ENCODE measurements at regions not wholly inside any gene's neighbourhood (a gene's known extent, or its start where the extent isn't known, plus 50 kb on each side); places are given as distances from the start of the nearest gene placed in this dataset.

GRCh38 chr2:235360446-235360845 is 133.4 kb upstream of the AGAP1 start:
- no peak overlapping the region for H3K4me3 ChIP-seq (replicated peaks in 1 of 2; ENCODE audit: low read depth in 2 of 2, low read length in 2 of 2)
- DNase-seq (ENCODE audit: low read depth in 2 of 2), result no peak
- no peak for TF ChIP-seq CTCF (IDR thresholded peaks at IDR 0.05; ENCODE audit: low read depth, low read length)

GRCh38 chr2:235365743-235366142 is 128.1 kb upstream of the AGAP1 start:
- TF ChIP-seq CTCF (IDR thresholded peaks at IDR 0.05; ENCODE audit: low read depth, low read length), result no peak
- DNase-seq (ENCODE audit: low read depth in 2 of 2), result no peak
- no peak overlapping the region for H3K4me3 ChIP-seq (replicated peaks in 1 of 2; ENCODE audit: low read depth in 2 of 2, low read length in 2 of 2)

DNA sequence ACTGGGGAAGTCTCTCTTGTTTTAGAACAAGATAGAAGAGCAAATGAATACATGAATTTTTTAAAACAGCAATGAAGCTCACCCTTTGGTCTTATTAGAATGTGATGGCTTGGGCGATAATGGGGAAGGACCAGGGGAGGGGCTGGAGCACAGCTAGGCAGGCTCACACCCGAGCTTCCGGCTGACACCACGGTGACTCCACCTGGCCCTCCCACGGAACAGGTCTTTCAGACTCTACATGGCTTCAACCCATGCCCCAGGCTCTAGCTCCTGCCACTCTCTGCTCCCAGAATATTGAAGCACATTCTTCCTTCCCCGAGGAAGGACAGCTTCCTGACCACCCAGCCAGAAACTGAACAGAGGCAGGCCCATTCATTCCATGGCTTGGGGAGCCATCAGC is 127.5 kb upstream of the AGAP1 start:
- no peak for DNase-seq (ENCODE audit: low read depth in 2 of 2)
- TF ChIP-seq CTCF (IDR thresholded peaks at IDR 0.05; ENCODE audit: low read depth, low read length), result no peak
- H3K4me3 ChIP-seq (replicated peaks in 1 of 2; ENCODE audit: low read depth in 2 of 2, low read length in 2 of 2), result no peak overlapping the region

DNA sequence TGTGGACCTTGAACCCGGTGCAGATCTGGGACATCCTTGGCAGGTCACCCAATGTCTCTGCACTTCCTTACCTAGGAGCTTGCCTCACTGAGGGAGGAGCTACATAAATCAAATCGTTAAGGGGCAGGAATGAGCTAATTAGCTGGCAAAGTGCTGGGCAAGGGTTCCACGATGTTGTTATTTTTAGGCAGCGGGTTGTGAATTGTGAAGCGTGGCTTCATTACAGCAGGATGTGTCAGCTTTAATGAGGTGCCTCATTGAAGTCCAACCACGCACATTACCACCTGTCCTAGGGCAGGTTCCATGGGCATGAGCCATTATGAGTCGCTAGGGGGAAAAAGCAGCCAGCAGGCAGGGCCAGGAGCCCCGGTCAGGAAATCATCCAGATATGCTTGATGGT is 127.0 kb upstream of the AGAP1 start:
- DNase-seq (ENCODE audit: low read depth in 2 of 2), result no peak
- H3K4me3 ChIP-seq (replicated peaks in 1 of 2; ENCODE audit: low read depth in 2 of 2, low read length in 2 of 2), result no peak overlapping the region
- no peak for TF ChIP-seq CTCF (IDR thresholded peaks at IDR 0.05; ENCODE audit: low read depth, low read length)

- no peak for DNase-seq (ENCODE audit: low read depth in 2 of 2)
- no peak overlapping the region for H3K4me3 ChIP-seq (replicated peaks in 1 of 2; ENCODE audit: low read depth in 2 of 2, low read length in 2 of 2)
- TF ChIP-seq CTCF (IDR thresholded peaks at IDR 0.05; ENCODE audit: low read depth, low read length), result no peak
Observed at GRCh38 chr2:235371018-235371417, 122.8 kb upstream of the AGAP1 start.

DNA sequence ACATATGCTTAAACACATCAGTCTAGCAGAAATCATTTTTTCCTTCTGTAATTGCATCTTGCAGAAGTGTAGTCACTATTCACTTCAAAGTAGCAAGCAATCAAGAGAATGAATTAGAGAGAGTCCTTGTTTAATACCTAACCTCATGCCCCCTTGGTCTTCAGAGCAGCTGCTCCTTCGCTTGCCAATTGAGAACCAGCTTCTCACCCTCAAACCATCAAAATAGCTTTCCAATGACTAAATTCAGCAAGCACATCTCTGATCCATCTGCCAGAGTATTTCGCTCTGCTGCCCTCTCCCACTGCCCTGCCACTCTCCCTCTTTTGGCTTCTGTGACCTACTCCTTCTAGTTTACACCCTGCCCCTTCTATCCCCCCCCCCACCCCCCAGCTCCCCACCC is 120.7 kb upstream of the AGAP1 start:
- DNase-seq (ENCODE audit: low read depth in 2 of 2), result no peak
- TF ChIP-seq CTCF (IDR thresholded peaks at IDR 0.05; ENCODE audit: low read depth, low read length), result no peak

DNA sequence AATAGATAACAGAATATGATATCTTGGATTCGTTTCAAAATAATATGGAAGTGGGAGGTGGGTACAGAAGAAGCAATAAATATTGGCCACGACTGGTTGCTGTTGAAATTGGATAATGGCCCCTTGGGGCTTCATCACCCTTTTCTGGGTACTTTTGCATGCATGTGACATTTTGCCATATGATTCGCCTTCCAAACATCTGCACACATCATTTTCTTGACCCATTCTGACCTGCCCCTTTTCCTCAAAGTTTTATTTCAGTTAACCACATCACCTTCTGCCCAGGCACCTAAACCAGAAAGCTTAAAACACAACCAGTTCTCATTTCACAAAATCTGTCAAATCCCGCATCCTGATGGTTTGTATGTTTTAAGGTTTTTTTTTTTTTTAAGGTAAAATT is 116.7 kb upstream of the AGAP1 start:
- DNase-seq (ENCODE audit: low read depth in 2 of 2), result no peak
- no peak overlapping the region for H3K4me3 ChIP-seq (replicated peaks in 1 of 2; ENCODE audit: low read depth in 2 of 2, low read length in 2 of 2)
- TF ChIP-seq CTCF (IDR thresholded peaks at IDR 0.05; ENCODE audit: low read depth, low read length), result no peak

More for the DNA sequence above, 120.7 kb upstream of the AGAP1 start:
- no peak overlapping the region for H3K4me3 ChIP-seq (replicated peaks in 1 of 2; ENCODE audit: low read depth in 2 of 2, low read length in 2 of 2)

Measured in cardiac fibroblast (primary cell).